K562 (cell line): ENCODE measurements at regions not wholly inside any gene's neighbourhood (a gene's known extent, or its start where the extent isn't known, plus 50 kb on each side); places are given as distances from the start of the nearest gene placed in this dataset.

Source experiments
- ATAC-seq: fragments of 200-7000 bp; cut with Tn5 transposase; 3 replicates; pipeline ENCODE4 v1.9.1; 2020; ENCODE audit warnings: moderate library complexity
- BruUV-seq: library from RNA; stranded (reverse); fragments of 400-500 nt; replicated peaks from 2 replicates; lab custom pipeline; 2021; lab: Mats Ljungman, UMichigan
- CTCF ChIA-PET: fragments of 300-600 bp; formaldehyde crosslinking; extraction: SDS; loops from one replicate; lab custom pipeline; 2021; ENCODE audit warnings: low intra/inter-chr PET ratio; lab: Yijun Ruan, JAX
- POLR2A ChIA-PET: fragments of 300-600, 350-650 bp; sonication (Branson Sonifier 250); formaldehyde crosslinking; extraction: SDS; loops from one replicate; lab custom pipeline; 2021; ENCODE audit warnings: antibody characterized with exemption, inconsistent platforms; lab: Yijun Ruan, JAX
- DNase-seq, 4 experiments: peaks; one replicate each; pipeline versions ENCODE4 v3.0.0 to v3.0.0-alpha.2; 2011 to 2018; ENCODE audit warnings: low spot score in 3 of 4, mixed read lengths in 3 of 4; ENCODE audit errors: extremely low read depth in 1 of 4
- FAIRE-seq: peaks from 2 replicates; lab custom pipeline; 2011; peaks lifted over from hg19 to GRCh38; lab: Jason Lieb, UNC
- H2AFZ ChIP-seq: 2 replicates; pipeline ENCODE4 v1.6.0; 2011; ENCODE audit warnings: low read depth, low read length, control low read depth, inconsistent platforms
- H3K27ac ChIP-seq: fragments of 200-600 bp; 3 replicates; pipeline ENCODE4 v1.8.0; 2011; ENCODE audit warnings: low read depth, mild to moderate bottlenecking, control low read depth, inconsistent platforms, low read length, moderate library complexity, mixed read lengths; ENCODE audit errors: extremely low read depth
- H3K27me3 ChIP-seq, 2 experiments: fragments of 300-600 bp in 1 of 2; 2 replicates in 1 of 2; 3 replicates in 1 of 2; pipeline versions ENCODE4 v1.6.0 to v1.8.0; 2011; ENCODE audit warnings: inconsistent platforms in 2 of 2, low read length in 2 of 2, mild to moderate bottlenecking in 1 of 2, mixed read lengths in 1 of 2, moderate library complexity in 1 of 2; ENCODE audit not compliant: control insufficient read depth in 2 of 2, insufficient read depth in 2 of 2
- H3K36me3 ChIP-seq: fragments of 300-600 bp; 3 replicates; pipeline ENCODE4 v1.8.0; 2011; ENCODE audit warnings: mild to moderate bottlenecking, low read length, inconsistent platforms; ENCODE audit not compliant: control insufficient read depth, insufficient read depth
- H3K4me1 ChIP-seq, 2 experiments: fragments of 200-600 bp in 1 of 2; replicated peaks in 1 of 2; 2 replicates in 1 of 2; 3 replicates in 1 of 2; pipeline versions ENCODE4 v1.5.1 to v1.8.0; 2011; ENCODE audit warnings: inconsistent platforms in 2 of 2, low read length in 2 of 2, mild to moderate bottlenecking in 1 of 2, mixed read lengths in 1 of 2, moderate library complexity in 1 of 2; ENCODE audit not compliant: control insufficient read depth in 2 of 2, insufficient read depth in 2 of 2
- H3K4me2 ChIP-seq: 2 replicates; pipeline ENCODE4 v1.6.1; 2011; ENCODE audit warnings: low read length, control low read depth, inconsistent platforms, mixed read lengths; ENCODE audit not compliant: insufficient read depth
- H3K4me3 ChIP-seq: fragments of 200-600 bp; sonication (generic), shearing (Covaris generic); 2 replicates; pipeline ENCODE4 v1.5.1; 2016; ENCODE audit warnings: control low read depth, inconsistent platforms
- H3K79me2 ChIP-seq: fragments of 200-600 bp; 3 replicates; pipeline ENCODE4 v1.8.0; 2011; ENCODE audit warnings: low read length, inconsistent platforms; ENCODE audit not compliant: control insufficient read depth, insufficient read depth
- H3K9ac ChIP-seq, 2 experiments: 2 replicates each; pipeline versions ENCODE4 v1.6.0 to v1.6.1; 2011; ENCODE audit warnings: low read depth in 2 of 2, low read length in 2 of 2, control low read depth in 1 of 2, inconsistent platforms in 1 of 2, mild to moderate bottlenecking in 1 of 2, mixed read lengths in 1 of 2; ENCODE audit not compliant: insufficient read depth in 1 of 2
- H3K9me1 ChIP-seq: one replicate; pipeline ENCODE4 v1.6.0; 2011; ENCODE audit warnings: inconsistent platforms, mild to moderate bottlenecking, low read length, moderate library complexity; ENCODE audit not compliant: control insufficient read depth, insufficient read depth
- H3K9me3 ChIP-seq: replicated peaks from 2 replicates; pipeline ENCODE4 v1.5.1; 2011; ENCODE audit warnings: low read depth, low read length, inconsistent platforms; ENCODE audit not compliant: control insufficient read depth, insufficient read depth
- H4K20me1 ChIP-seq: replicated peaks from 2 replicates; pipeline ENCODE4 v1.6.1; 2011; ENCODE audit warnings: low read length, inconsistent platforms, mixed read lengths; ENCODE audit not compliant: control insufficient read depth, insufficient read depth
- BRD4 ChIP-seq: fragments of 200-600 bp; sonication (generic); IDR thresholded peaks from 2 replicates; pipeline ENCODE4 v1.6.1; 2017; ENCODE audit warnings: inconsistent platforms
- CREBBP ChIP-seq: IDR thresholded peaks from one replicate; pipeline ENCODE4 v1.6.1; 2012; ENCODE audit warnings: low read depth, mild to moderate bottlenecking, control low read depth, inconsistent platforms, low read length
- CUX1 ChIP-seq: fragments of 200-800 bp; sonication (Bioruptor generic); IDR thresholded peaks from 2 replicates; pipeline ENCODE4 v1.6.1; 2016; ENCODE audit warnings: missing genetic modification characterization, missing compliant biosample characterization
- CXXC5 ChIP-seq: fragments of 250-450 bp; sonication (Bioruptor Pico); IDR thresholded peaks from 2 replicates; pipeline ENCODE4 v1.8.0; 2022; ENCODE audit warnings: inconsistent platforms, mild to moderate bottlenecking, moderate library complexity
- ELF1 ChIP-seq: fragments of 200-800 bp; sonication (Bioruptor generic); IDR thresholded peaks from 2 replicates; pipeline ENCODE4 v1.6.1; 2016; ENCODE audit warnings: missing genetic modification characterization, missing compliant biosample characterization
- HOMEZ ChIP-seq: fragments of 250-450 bp; sonication (Bioruptor Pico); IDR thresholded peaks from 2 replicates; pipeline ENCODE4 v1.4.0; 2020; ENCODE audit warnings: mild to moderate bottlenecking, moderate library complexity
- MCM5 ChIP-seq: fragments of 450-650 bp; IDR thresholded peaks from 2 replicates; pipeline ENCODE4 v1.6.1; 2016; ENCODE audit warnings: low read depth
- RBFOX2 ChIP-seq: fragments of 200-400 bp; formaldehyde crosslinking; IDR thresholded peaks from 2 replicates; pipeline ENCODE4 v1.6.1; 2017; ENCODE audit warnings: low read depth, mild to moderate bottlenecking, low read length, moderate library complexity
- RREB1 ChIP-seq: fragments of 250-450 bp; sonication (Bioruptor Pico); IDR thresholded peaks from 2 replicates; pipeline ENCODE4 v1.4.0; 2020
- U2AF2 ChIP-seq: fragments of 200-400 bp; formaldehyde crosslinking; optimal IDR thresholded peaks from 2 replicates; pipeline ENCODE3; 2017; ENCODE audit warnings: low read depth, mild to moderate bottlenecking, low read length
- ZKSCAN3 ChIP-seq: fragments of 250-450 bp; sonication (Bioruptor Pico); IDR thresholded peaks from 2 replicates; pipeline ENCODE4 v1.4.0; 2020
- ZNF311 ChIP-seq: fragments of 250-450 bp; sonication (Bioruptor Pico); IDR thresholded peaks from 2 replicates; pipeline ENCODE4 v1.4.0; 2020; ENCODE audit warnings: mild to moderate bottlenecking, moderate library complexity
- WGBS: fragments of 100-300 bp; shearing (Covaris generic); methylation state at CpG from one replicate; pipeline ENCODE4 v1.1.6; 2016; ENCODE audit warnings: low coverage, mixed read lengths; ENCODE audit not compliant: insufficient coverage; ENCODE audit errors: missing lambda C conversion rate; 5-methylcytosine and 5-hydroxymethylcytosine counted together
- in situ Hi-C: fragments of 300-500 bp; cut with MboI; formaldehyde crosslinking; loops from 4 replicates; pipeline ENCODE4 v1.15.0; 2018; ENCODE audit warnings: inconsistent platforms, mixed read lengths
- intact Hi-C: fragments of 100-400 bp; cut with micrococcal nuclease; formaldehyde crosslinking; loops from 2 replicates; pipeline ENCODE4 v1.14.2; 2022

GRCh38 chr1:157418231-157418630, 134.1 kb downstream of the FCRL5 start:
- intact Hi-C loops = no loop called here
- DNase-seq = no peak
- Histone ChIP-seq H3K9ac (no peak overlapping the region), H3K27ac (no peak overlapping the region), H4K20me1 (no peaks in the 10 kb centered on the region), H3K4me3 (no peak overlapping the region), H3K9me3 (no peaks in the 10 kb centered on the region), H3K4me1 (no peaks in the 10 kb centered on the region), H3K4me2 (no peak overlapping the region), H3K9me1 (no peaks in the 10 kb centered on the region), H2AFZ (no peak overlapping the region), H3K27me3 (peaks cover 10 to 49% of the 10 kb centered on the region in 2 experiments; a peak in 4 of 5 replicates), H3K79me2 (no peaks in the 10 kb centered on the region), H3K36me3 (no peaks in the 10 kb centered on the region)
- FAIRE-seq = no peak
- in situ Hi-C loops = no loop called here
- CTCF ChIA-PET = no interaction called here
- POLR2A ChIA-PET = interaction anchor here (0.6 kb wide), 1 partner anchor 53 kb away, joined by 3 read pairs; no protein-coding TSS in a partner anchor
- no TSS peak for BruUV-seq
- WGBS = 0% methylated on average over 1 of the region's 1 CpG
- no peak for ATAC-seq
- no peak for TF ChIP-seq CXXC5 (CRISPR knock-in tag)
- TF ChIP-seq RREB1 (CRISPR knock-in tag) = no peak
- no peak for TF ChIP-seq BRD4
- no peak for TF ChIP-seq ZKSCAN3
- no peak for TF ChIP-seq ZNF311
- TF ChIP-seq MCM5 = no peak
- no peak for TF ChIP-seq ELF1
- TF ChIP-seq CUX1 = no peak
- no peak for TF ChIP-seq CREBBP
- TF ChIP-seq RBFOX2 = no peak
- no peak for TF ChIP-seq U2AF2
- no peak for TF ChIP-seq HOMEZ (CRISPR knock-in tag)
